HG03457 (cell line): ENCODE measurements at regions not wholly inside any gene's neighbourhood (a gene's known extent, or its start where the extent isn't known, plus 50 kb on each side); places are given as distances from the start of the nearest gene placed in this dataset.
A peak's percentile ranks its signal among the peaks of the same experiment; 100 is the strongest.

ENCODE experiments used
- ATAC-seq: cut with Tn5 transposase; IDR thresholded peaks from one replicate; pipeline ENCODE4 v1.9.1; 2021; ENCODE audit warnings: moderate number of reproducible peaks; ENCODE audit not compliant: unreplicated experiment

- ATAC-seq = no peak
Observed at GRCh38 chr3:804211-804610, 288.6 kb upstream of the CNTN6 start.

GRCh38 chr3:805326-805725, 287.5 kb upstream of the CNTN6 start:
- no peak for ATAC-seq

- no peak for ATAC-seq
Observed at GRCh38 chr3:806006-806405, 286.8 kb upstream of the CNTN6 start.

GRCh38 chr3:816605-817004, 276.2 kb upstream of the CNTN6 start:
- ATAC-seq = no peak

- no peak for ATAC-seq
Observed at GRCh38 chr3:834679-835078, 258.1 kb upstream of the CNTN6 start.

GRCh38 chr3:835096-835495, 257.7 kb upstream of the CNTN6 start:
- ATAC-seq = no peak

GRCh38 chr3:839981-840380, 252.8 kb upstream of the CNTN6 start:
- ATAC-seq = no peak

GRCh38 chr3:851098-851790, 241.6 kb upstream of the CNTN6 start:
- no peak for ATAC-seq

- ATAC-seq = no peak
Observed at GRCh38 chr3:852033-852432, 240.8 kb upstream of the CNTN6 start.

- ATAC-seq = no peak
Observed at GRCh38 chr3:853489-853888, 239.3 kb upstream of the CNTN6 start.

- no peak for ATAC-seq
Observed at GRCh38 chr3:859135-859534, 233.7 kb upstream of the CNTN6 start.

GRCh38 chr3:861721-862120, 231.1 kb upstream of the CNTN6 start:
- no peak for ATAC-seq

- ATAC-seq = no peak
Observed at GRCh38 chr3:869269-869668, 223.6 kb upstream of the CNTN6 start.

GRCh38 chr3:869734-870133, 223.1 kb upstream of the CNTN6 start:
- no peak for ATAC-seq

GRCh38 chr3:871651-872050, 221.2 kb upstream of the CNTN6 start:
- no peak for ATAC-seq

GRCh38 chr3:877001-877400, 215.8 kb upstream of the CNTN6 start:
- no peak for ATAC-seq

GRCh38 chr3:878746-879145, 214.1 kb upstream of the CNTN6 start:
- no peak for ATAC-seq

GRCh38 chr3:880371-880770, 212.5 kb upstream of the CNTN6 start:
- no peak for ATAC-seq

- ATAC-seq = no peak
Observed at GRCh38 chr3:882533-882932, 210.3 kb upstream of the CNTN6 start.

- peak; percentile 80 for ATAC-seq
Observed at GRCh38 chr3:901953-902778, 190.7 kb upstream of the CNTN6 start.

GRCh38 chr3:905217-905616, 187.6 kb upstream of the CNTN6 start:
- ATAC-seq = no peak

- no peak for ATAC-seq
Observed at GRCh38 chr3:906739-907138, 186.1 kb upstream of the CNTN6 start.
